Esophagus squamous epithelium (tissue), 5 donors: ENCODE measurements at regions not wholly inside any gene's neighbourhood (a gene's known extent, or its start where the extent isn't known, plus 50 kb on each side); places are given as distances from the start of the nearest gene placed in this dataset.

Source experiments
- DNase-seq: peaks from one replicate; lab custom pipeline; 2025; lab: John Stamatoyannopoulos, UW
- H3K27ac ChIP-seq, 4 donors: fragments of 200-600 bp; sonication (generic); one replicate each; pipeline ENCODE4 v1.5.1; 2016 to 2019; ENCODE audit warnings: mild to moderate bottlenecking in 1 of 4
- H3K27me3 ChIP-seq, 4 donors: fragments of 200-600 bp; sonication (generic); 1 replicate in 3 of 4; 2 replicates in 1 of 4; pipeline versions ENCODE4 v1.5.1 to v1.6.0; 2017 to 2021; ENCODE audit warnings: antibody characterized with exemption in 1 of 4
- H3K36me3 ChIP-seq, 3 donors: fragments of 200-600 bp; sonication (generic); one replicate each; pipeline ENCODE4 v1.5.1; 2016 to 2019
- H3K4me1 ChIP-seq, 3 donors: fragments of 200-600 bp; sonication (generic); one replicate each; pipeline ENCODE4 v1.5.1; 2017 to 2019
- H3K4me3 ChIP-seq, 4 donors: fragments of 200-600 bp; sonication (generic); 1 replicate in 3 of 4; 2 replicates in 1 of 4; pipeline ENCODE4 v1.5.1; 2016 to 2019; ENCODE audit warnings: mild to moderate bottlenecking in 2 of 4, moderate library complexity in 1 of 4
- H3K9me3 ChIP-seq, 3 donors: fragments of 200-600 bp; sonication (generic); one replicate each; pipeline ENCODE4 v1.5.1; 2016 to 2019
- POLR2A ChIP-seq, 4 donors: fragments of 450-650 bp; IDR thresholded peaks; one replicate each; pipeline ENCODE4 v1.6.1; 2017; ENCODE audit warnings: antibody characterized with exemption in 4 of 4, mild to moderate bottlenecking in 4 of 4, moderate library complexity in 3 of 4
- WGBS, 2 donors: methylation state at CpG; one replicate each; pipeline ENCODE4 v1.1.5; 2018; 5-methylcytosine and 5-hydroxymethylcytosine counted together
- intact Hi-C: fragments of 100-400 bp; cut with DNase I; formaldehyde crosslinking; loops from one replicate; pipeline ENCODE4 v1.15.0; 2022
- TF ChIP-seq, protein P1 (sequence below), 6 experiments: fragments of 450-650 bp in 4 of 6; fragments of 200-600 bp in 2 of 6; sonication (generic) in 2 of 6; IDR thresholded peaks; one replicate each; pipeline ENCODE4 v1.5.1; 2016 to 2019; ENCODE audit warnings: antibody characterized with exemption in 6 of 6, mild to moderate bottlenecking in 4 of 6, moderate library complexity in 4 of 6
- donor health status: DM: yes; HTN: yes; CAD: no.

- intact Hi-C loops, result no loop called here
- H3K4me1 ChIP-seq, result no peaks in the 10 kb centered on the region
- H3K27ac ChIP-seq, result no peak overlapping the region
- no peaks in the 10 kb centered on the region for H3K36me3 ChIP-seq
- H3K9me3 ChIP-seq, result peaks cover 0 to 13% (median 0%) of the 10 kb centered on the region in 3 donors
- H3K27me3 ChIP-seq, result no peaks in the 10 kb centered on the region
- TF ChIP-seq, protein P1, sequence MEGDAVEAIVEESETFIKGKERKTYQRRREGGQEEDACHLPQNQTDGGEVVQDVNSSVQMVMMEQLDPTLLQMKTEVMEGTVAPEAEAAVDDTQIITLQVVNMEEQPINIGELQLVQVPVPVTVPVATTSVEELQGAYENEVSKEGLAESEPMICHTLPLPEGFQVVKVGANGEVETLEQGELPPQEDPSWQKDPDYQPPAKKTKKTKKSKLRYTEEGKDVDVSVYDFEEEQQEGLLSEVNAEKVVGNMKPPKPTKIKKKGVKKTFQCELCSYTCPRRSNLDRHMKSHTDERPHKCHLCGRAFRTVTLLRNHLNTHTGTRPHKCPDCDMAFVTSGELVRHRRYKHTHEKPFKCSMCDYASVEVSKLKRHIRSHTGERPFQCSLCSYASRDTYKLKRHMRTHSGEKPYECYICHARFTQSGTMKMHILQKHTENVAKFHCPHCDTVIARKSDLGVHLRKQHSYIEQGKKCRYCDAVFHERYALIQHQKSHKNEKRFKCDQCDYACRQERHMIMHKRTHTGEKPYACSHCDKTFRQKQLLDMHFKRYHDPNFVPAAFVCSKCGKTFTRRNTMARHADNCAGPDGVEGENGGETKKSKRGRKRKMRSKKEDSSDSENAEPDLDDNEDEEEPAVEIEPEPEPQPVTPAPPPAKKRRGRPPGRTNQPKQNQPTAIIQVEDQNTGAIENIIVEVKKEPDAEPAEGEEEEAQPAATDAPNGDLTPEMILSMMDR (IDR thresholded peaks at IDR 0.05), result no peak
- TF ChIP-seq POLR2A (IDR thresholded peaks at IDR 0.05), result no peak
- DNase-seq, result no peak
- H3K4me3 ChIP-seq, result no peak overlapping the region
- WGBS, 2 donors, result 57 to 74% methylated on average over 3 of the region's 3 CpGs
Observed at GRCh38 chr7:125847692-125848091, 918.1 kb upstream of the POT1 start.

- Histone ChIP-seq H3K9me3 (peaks cover 0 to 13% (median 0%) of the 10 kb centered on the region in 3 donors), H3K4me3 (no peak overlapping the region), H3K4me1 (no peaks in the 10 kb centered on the region), H3K27me3 (no peaks in the 10 kb centered on the region), H3K36me3 (no peaks in the 10 kb centered on the region), H3K27ac (no peak overlapping the region)
- no peak for DNase-seq
- TF ChIP-seq, protein P1 (IDR thresholded peaks at IDR 0.05), result no peak
- TF ChIP-seq POLR2A (IDR thresholded peaks at IDR 0.05), result no peak
- intact Hi-C loops, result no loop called here
- WGBS, 2 donors, result 67 to 75% methylated on average over 3 of the region's 3 CpGs
Observed at GRCh38 chr7:125847055-125847454, 917.4 kb upstream of the POT1 start.

- Histone ChIP-seq H3K4me3 (no peak overlapping the region), H3K27me3 (no peaks in the 10 kb centered on the region), H3K36me3 (no peaks in the 10 kb centered on the region), H3K9me3 (peaks cover 0 to 13% (median 0%) of the 10 kb centered on the region in 3 donors), H3K27ac (no peak overlapping the region), H3K4me1 (no peaks in the 10 kb centered on the region)
- TF ChIP-seq, protein P1 (IDR thresholded peaks at IDR 0.05), result no peak
- no peak for TF ChIP-seq POLR2A (IDR thresholded peaks at IDR 0.05)
- intact Hi-C loops, result no loop called here
- 50 to 58% methylated on average over 1 of the region's 1 CpG for WGBS, 2 donors
- DNase-seq, result no peak
Observed at GRCh38 chr7:125845686-125846085, 916.1 kb upstream of the POT1 start.

GRCh38 chr7:125834421-125834820 lies 904.8 kb upstream of the POT1 start:
- H3K4me1 ChIP-seq, result no peaks in the 10 kb centered on the region
- WGBS, 2 donors, result 49 to 53% methylated on average over 2 of the region's 2 CpGs
- peaks cover 0 to 18% (median 0%) of the 10 kb centered on the region in 3 donors for H3K9me3 ChIP-seq
- H3K36me3 ChIP-seq, result no peaks in the 10 kb centered on the region
- H3K27me3 ChIP-seq, result no peaks in the 10 kb centered on the region
- intact Hi-C loops, result no loop called here
- TF ChIP-seq, protein P1 (IDR thresholded peaks at IDR 0.05), result no peak
- TF ChIP-seq POLR2A (IDR thresholded peaks at IDR 0.05), result no peak
- DNase-seq, result no peak
- H3K4me3 ChIP-seq, result no peak overlapping the region
- H3K27ac ChIP-seq, result no peak overlapping the region

GRCh38 chr7:125833839-125834238 lies 904.2 kb upstream of the POT1 start:
- no peak overlapping the region for H3K27ac ChIP-seq
- WGBS, 2 donors, result 72 to 75% methylated on average over 8 of the region's 8 CpGs

More at GRCh38 chr7:125833839-125834238, 904.2 kb upstream of the POT1 start:
- no peak for DNase-seq
- Histone ChIP-seq H3K9me3 (peaks cover 0 to 18% (median 0%) of the 10 kb centered on the region in 3 donors), H3K36me3 (no peaks in the 10 kb centered on the region), H3K4me3 (no peak overlapping the region), H3K27me3 (no peaks in the 10 kb centered on the region), H3K4me1 (no peaks in the 10 kb centered on the region)
- intact Hi-C loops, result no loop called here
- no peak for TF ChIP-seq POLR2A (IDR thresholded peaks at IDR 0.05)
- TF ChIP-seq, protein P1 (IDR thresholded peaks at IDR 0.05), result no peak
